Breast epithelium (tissue), 4 donors: ENCODE measurements at regions not wholly inside any gene's neighbourhood (a gene's known extent, or its start where the extent isn't known, plus 50 kb on each side); places are given as distances from the start of the nearest gene placed in this dataset.

ENCODE experiments used
- DNase-seq, 2 donors: peaks; one replicate each; pipeline ENCODE4 v3.0.0-alpha.2; 2019; ENCODE audit warnings: low spot score in 2 of 2
- H3K27ac ChIP-seq, 2 donors: fragments of 200-600 bp; sonication (generic) in 1 of 2; one replicate each; pipeline ENCODE4 v1.5.1; 2016 to 2019; ENCODE audit warnings: mild to moderate bottlenecking in 1 of 2
- H3K27me3 ChIP-seq, 2 donors: fragments of 200-600 bp; sonication (generic) in 1 of 2; one replicate each; pipeline versions ENCODE4 v1.5.1 to v1.6.0; 2017 to 2019; ENCODE audit warnings: control low read depth in 1 of 2, mild to moderate bottlenecking in 1 of 2
- H3K36me3 ChIP-seq: fragments of 200-600 bp; one replicate; pipeline ENCODE4 v1.5.1; 2019
- H3K4me1 ChIP-seq, 2 donors: fragments of 200-600 bp; sonication (generic); one replicate each; pipeline ENCODE4 v1.5.1; 2016 to 2019; ENCODE audit warnings: control low read depth in 1 of 2
- H3K4me3 ChIP-seq, 3 donors: fragments of 200-600 bp; sonication (generic); 1 replicate in 2 of 3; 2 replicates in 1 of 3; pipeline ENCODE4 v1.5.1; 2016 to 2019; ENCODE audit warnings: mild to moderate bottlenecking in 3 of 3, moderate library complexity in 2 of 3
- H3K9me3 ChIP-seq, 2 donors: fragments of 200-600 bp; sonication (generic) in 1 of 2; one replicate each; pipeline ENCODE4 v1.5.1; 2016 to 2019; ENCODE audit warnings: control low read depth in 1 of 2
- CTCF ChIP-seq, 3 donors: fragments of 450-650 bp; IDR thresholded peaks; one replicate each; pipeline ENCODE4 v1.5.1; 2016 to 2017; ENCODE audit warnings: antibody characterized with exemption in 3 of 3, mild to moderate bottlenecking in 3 of 3, moderate library complexity in 3 of 3
- POLR2A ChIP-seq: fragments of 450-650 bp; IDR thresholded peaks from one replicate; pipeline ENCODE4 v1.6.1; 2016; ENCODE audit warnings: antibody characterized with exemption, mild to moderate bottlenecking, moderate library complexity
- POLR2AphosphoS5 ChIP-seq, 3 donors: sonication (generic); formaldehyde crosslinking; IDR thresholded peaks; one replicate each; pipeline ENCODE4 v1.6.1; 2017; ENCODE audit warnings: antibody characterized with exemption in 3 of 3
- intact Hi-C: fragments of 100-400 bp; cut with DNase I; formaldehyde crosslinking; loops from one replicate; pipeline ENCODE4 v1.15.1; 2023; ENCODE audit warnings: low total_unique reads

- H3K4me1 ChIP-seq = no peaks in the 10 kb centered on the region
- H3K27me3 ChIP-seq = no peaks in the 10 kb centered on the region
- intact Hi-C loops = no loop called here
- no peak for TF ChIP-seq POLR2AphosphoS5 (IDR thresholded peaks at IDR 0.05)
- TF ChIP-seq CTCF (IDR thresholded peaks at IDR 0.05) = no peak
- TF ChIP-seq POLR2A = no peak
- no peak for DNase-seq
- no peaks in the 10 kb centered on the region for H3K36me3 ChIP-seq
- no peaks in the 10 kb centered on the region for H3K9me3 ChIP-seq
- H3K4me3 ChIP-seq = no peak overlapping the region
- H3K27ac ChIP-seq = no peak overlapping the region
Measured at GRCh38 chr15:35926007-35926380, 380.0 kb upstream of the DPH6 start.

GRCh38 chr15:35928847-35929246 lies 382.9 kb upstream of the DPH6 start:
- Histone ChIP-seq H3K27me3 (no peaks in the 10 kb centered on the region), H3K9me3 (no peaks in the 10 kb centered on the region), H3K4me1 (no peaks in the 10 kb centered on the region), H3K36me3 (no peaks in the 10 kb centered on the region), H3K4me3 (no peak overlapping the region), H3K27ac (no peak overlapping the region)
- DNase-seq = no peak
- no peak for TF ChIP-seq POLR2A
- TF ChIP-seq CTCF (IDR thresholded peaks at IDR 0.05) = no peak
- TF ChIP-seq POLR2AphosphoS5 (IDR thresholded peaks at IDR 0.05) = no peak
- intact Hi-C loops = no loop called here

GRCh38 chr15:35929740-35930444 lies 383.9 kb upstream of the DPH6 start:
- no peaks in the 10 kb centered on the region for H3K9me3 ChIP-seq
- no peak overlapping the region for H3K4me3 ChIP-seq
- intact Hi-C loops = no loop called here
- H3K4me1 ChIP-seq = no peaks in the 10 kb centered on the region
- TF ChIP-seq POLR2AphosphoS5 (IDR thresholded peaks at IDR 0.05) = no peak
- no peak for TF ChIP-seq CTCF (IDR thresholded peaks at IDR 0.05)
- no peak for TF ChIP-seq POLR2A
- H3K36me3 ChIP-seq = no peaks in the 10 kb centered on the region
- H3K27me3 ChIP-seq = no peaks in the 10 kb centered on the region
- DNase-seq = no peak
- no peak overlapping the region for H3K27ac ChIP-seq

GRCh38 chr15:35931799-35932341 lies 385.9 kb upstream of the DPH6 start:
- H3K4me1 ChIP-seq = no peaks in the 10 kb centered on the region
- H3K9me3 ChIP-seq = no peaks in the 10 kb centered on the region
- DNase-seq = no peak
- TF ChIP-seq POLR2A (no peak), CTCF (IDR thresholded peaks at IDR 0.05) (no peak), POLR2AphosphoS5 (IDR thresholded peaks at IDR 0.05) (no peak)
- H3K27me3 ChIP-seq = no peaks in the 10 kb centered on the region
- H3K4me3 ChIP-seq = no peak overlapping the region
- no peak overlapping the region for H3K27ac ChIP-seq
- intact Hi-C loops = no loop called here
- H3K36me3 ChIP-seq = no peaks in the 10 kb centered on the region

GRCh38 chr15:35932531-35932930 lies 386.6 kb upstream of the DPH6 start:
- Histone ChIP-seq H3K9me3 (no peaks in the 10 kb centered on the region), H3K27ac (no peak overlapping the region), H3K36me3 (no peaks in the 10 kb centered on the region), H3K4me3 (no peak overlapping the region), H3K27me3 (no peaks in the 10 kb centered on the region), H3K4me1 (no peaks in the 10 kb centered on the region)
- TF ChIP-seq CTCF (IDR thresholded peaks at IDR 0.05) (no peak), POLR2A (no peak), POLR2AphosphoS5 (IDR thresholded peaks at IDR 0.05) (no peak)
- intact Hi-C loops = no loop called here
- no peak for DNase-seq
